Ishikawa (cell line): ENCODE measurements at regions not wholly inside any gene's neighbourhood (a gene's known extent, or its start where the extent isn't known, plus 50 kb on each side); places are given as distances from the start of the nearest gene placed in this dataset.

Experiments used
- CEBPB ChIP-seq: IDR thresholded peaks from 2 replicates; pipeline ENCODE4 v1.6.1; 2012
- CREB1 ChIP-seq: IDR thresholded peaks from 2 replicates; pipeline ENCODE4 v1.6.1; 2012; ENCODE audit warnings: low read depth
- EGR1 ChIP-seq: IDR thresholded peaks from 2 replicates; pipeline ENCODE4 v1.6.1; 2012
- EP300 ChIP-seq: IDR thresholded peaks from 2 replicates; pipeline ENCODE4 v1.6.1; 2012; ENCODE audit warnings: borderline replicate concordance
- FOXM1 ChIP-seq: IDR thresholded peaks from 2 replicates; pipeline ENCODE4 v1.6.1; 2012; ENCODE audit warnings: low read depth, borderline replicate concordance
- NFIC ChIP-seq: IDR thresholded peaks from 2 replicates; pipeline ENCODE4 v1.6.1; 2012
- RAD21 ChIP-seq: IDR thresholded peaks from 2 replicates; pipeline ENCODE4 v1.6.1; 2012; ENCODE audit warnings: low read depth
- REST ChIP-seq: IDR thresholded peaks from 2 replicates; pipeline ENCODE4 v1.6.1; 2012; ENCODE audit warnings: low read depth, mild to moderate bottlenecking
- TAF1 ChIP-seq: IDR thresholded peaks from 2 replicates; pipeline ENCODE4 v1.6.1; 2012; ENCODE audit warnings: low read depth, mild to moderate bottlenecking
- TCF12 ChIP-seq: IDR thresholded peaks from 2 replicates; pipeline ENCODE4 v1.6.1; 2012; ENCODE audit warnings: low read depth
- TEAD4 ChIP-seq: IDR thresholded peaks from 2 replicates; pipeline ENCODE4 v1.6.1; 2012
- YY1 ChIP-seq: IDR thresholded peaks from 2 replicates; pipeline ENCODE4 v1.6.1; 2012; ENCODE audit warnings: low read depth
- ZBTB7A ChIP-seq: IDR thresholded peaks from 2 replicates; pipeline ENCODE4 v1.6.1; 2012; ENCODE audit warnings: low read depth
- TF ChIP-seq, protein P1 (sequence below): IDR thresholded peaks from 2 replicates; pipeline ENCODE4 v1.6.1; 2012
- TF ChIP-seq, protein P2 (sequence below): IDR thresholded peaks from 2 replicates; pipeline ENCODE4 v1.6.1; 2012

- TF ChIP-seq TEAD4 (no peak), YY1 (no peak), TAF1 (no peak), CREB1 (no peak), FOXM1 (no peak), NFIC (no peak), ZBTB7A (no peak), EP300 (no peak), REST (no peak), RAD21 (no peak), EGR1 (no peak), CEBPB (no peak), TCF12 (no peak)
- TF ChIP-seq, protein P1, sequence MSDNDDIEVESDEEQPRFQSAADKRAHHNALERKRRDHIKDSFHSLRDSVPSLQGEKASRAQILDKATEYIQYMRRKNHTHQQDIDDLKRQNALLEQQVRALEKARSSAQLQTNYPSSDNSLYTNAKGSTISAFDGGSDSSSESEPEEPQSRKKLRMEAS = no peak
- TF ChIP-seq, protein P2, sequence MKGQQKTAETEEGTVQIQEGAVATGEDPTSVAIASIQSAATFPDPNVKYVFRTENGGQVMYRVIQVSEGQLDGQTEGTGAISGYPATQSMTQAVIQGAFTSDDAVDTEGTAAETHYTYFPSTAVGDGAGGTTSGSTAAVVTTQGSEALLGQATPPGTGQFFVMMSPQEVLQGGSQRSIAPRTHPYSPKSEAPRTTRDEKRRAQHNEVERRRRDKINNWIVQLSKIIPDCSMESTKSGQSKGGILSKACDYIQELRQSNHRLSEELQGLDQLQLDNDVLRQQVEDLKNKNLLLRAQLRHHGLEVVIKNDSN = no peak
Measured at GRCh38 chr1:42010381-42010780, 91.7 kb upstream of the HIVEP3 start.

GRCh38 chr1:42008264-42008663 lies 89.5 kb upstream of the HIVEP3 start:
- TF ChIP-seq ZBTB7A = no peak
- no peak for TF ChIP-seq FOXM1
- no peak for TF ChIP-seq RAD21
- TF ChIP-seq CREB1 = no peak
- TF ChIP-seq NFIC = no peak
- no peak for TF ChIP-seq REST
- TF ChIP-seq, protein P1 = no peak
- TF ChIP-seq CEBPB = no peak
- no peak for TF ChIP-seq TCF12
- TF ChIP-seq, protein P2 = no peak
- no peak for TF ChIP-seq YY1

DNA sequence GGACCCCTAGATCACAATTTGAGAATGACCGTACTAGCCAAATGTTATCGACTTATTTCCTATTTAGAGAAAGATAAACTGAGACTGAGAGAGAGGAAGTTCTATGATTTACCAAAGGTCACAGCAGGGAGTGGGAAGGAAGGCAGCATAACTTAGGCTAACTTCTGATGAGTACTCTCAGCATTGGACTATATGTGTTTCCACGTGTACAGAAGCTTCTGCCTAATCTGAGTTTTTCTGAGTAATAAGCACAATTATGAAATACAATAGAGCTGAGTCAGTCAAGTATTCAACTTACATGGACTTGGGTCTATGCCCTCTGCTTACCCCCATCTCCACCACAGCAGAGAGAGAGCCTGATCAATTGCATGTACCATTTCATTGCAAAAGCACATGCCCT lies 88.1 kb upstream of the HIVEP3 start:
- no peak for TF ChIP-seq YY1
- TF ChIP-seq EGR1 = no peak
- TF ChIP-seq REST = no peak
- no peak for TF ChIP-seq CREB1
- TF ChIP-seq, protein P1 = no peak

DNA sequence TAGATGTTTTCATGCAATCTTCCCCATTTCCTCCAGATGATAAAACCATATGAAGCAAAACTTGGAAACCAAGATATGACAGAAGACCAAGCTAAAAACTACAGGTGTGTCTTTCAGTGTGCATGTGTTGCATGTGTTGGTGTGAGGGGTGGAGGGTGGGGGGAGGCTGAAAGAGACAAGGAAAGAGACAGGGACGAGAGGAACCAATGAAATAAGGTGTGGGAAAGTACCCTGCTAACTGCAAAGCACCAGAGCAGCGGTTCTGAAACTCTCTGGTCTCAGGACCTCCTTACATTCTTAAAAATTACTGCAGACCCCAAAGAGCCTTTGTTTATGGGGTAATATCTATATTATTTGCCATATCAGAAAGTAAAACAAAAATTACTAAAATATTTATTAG lies 87.4 kb upstream of the HIVEP3 start:
- TF ChIP-seq EGR1 (no peak), CREB1 (no peak), NFIC (no peak), CEBPB (no peak), TEAD4 (no peak), REST (no peak), YY1 (no peak), TAF1 (no peak), FOXM1 (no peak), ZBTB7A (no peak), TCF12 (no peak), RAD21 (no peak), EP300 (no peak)
- TF ChIP-seq, protein P2 = no peak
- TF ChIP-seq, protein P1 = no peak
